Stimulated activated CD4-positive, alpha-beta T cell treated with anti-CD3 and anti-CD28 coated beads, Interleukin-15, amount 100 ng/mL, for 1 hour (primary cell): ENCODE measurements at regions not wholly inside any gene's neighbourhood (a gene's known extent, or its start where the extent isn't known, plus 50 kb on each side); places are given as distances from the start of the nearest gene placed in this dataset.

Experiments
- DNase-seq, 2 donors: peaks; one replicate each; pipeline ENCODE4 v3.0.0-alpha.2; 2020; ENCODE audit warnings: low read depth in 1 of 2, low spot score in 1 of 2

- no peak for DNase-seq
Measured at GRCh38 chr6:133689863-133690262, 199.1 kb upstream of the TCF21 start.

GRCh38 chr6:133693565-133693964, 195.3 kb upstream of the TCF21 start:
- DNase-seq = no peak

- DNase-seq = no peak
Measured at GRCh38 chr6:133697185-133697584, 191.7 kb upstream of the TCF21 start.

- DNase-seq = no peak
Measured at GRCh38 chr6:133697666-133698065, 191.2 kb upstream of the TCF21 start.

GRCh38 chr6:133698272-133698671, 190.6 kb upstream of the TCF21 start:
- no peak for DNase-seq

- no peak for DNase-seq
Measured at GRCh38 chr6:133699741-133700385, 189.1 kb upstream of the TCF21 start.

- DNase-seq = no peak
Measured at GRCh38 chr6:133701633-133702331, 187.1 kb upstream of the TCF21 start.

- DNase-seq = no peak
Measured at GRCh38 chr6:133704371-133704770, 184.5 kb upstream of the TCF21 start.

- DNase-seq = no peak
Measured at GRCh38 chr6:133705066-133705465, 183.8 kb upstream of the TCF21 start.

GRCh38 chr6:133705731-133706130, 183.2 kb upstream of the TCF21 start:
- DNase-seq = no peak

GRCh38 chr6:133707456-133707855, 181.5 kb upstream of the TCF21 start:
- DNase-seq = no peak

GRCh38 chr6:133710826-133711225, 178.1 kb upstream of the TCF21 start:
- no peak for DNase-seq

- DNase-seq = no peak
Measured at GRCh38 chr6:133715270-133715669, 173.6 kb upstream of the TCF21 start.

GRCh38 chr6:133724726-133725125, 164.2 kb upstream of the TCF21 start:
- no peak for DNase-seq

GRCh38 chr6:133726188-133726587, 162.7 kb upstream of the TCF21 start:
- no peak for DNase-seq

- no peak for DNase-seq
Measured at GRCh38 chr6:133730881-133731280, 158.0 kb upstream of the TCF21 start.

- no peak for DNase-seq
Measured at GRCh38 chr6:133740218-133740617, 148.7 kb upstream of the TCF21 start.

GRCh38 chr6:133740816-133741215, 148.1 kb upstream of the TCF21 start:
- DNase-seq = no peak

- DNase-seq = no peak
Measured at GRCh38 chr6:133741375-133741861, 147.5 kb upstream of the TCF21 start.

- no peak for DNase-seq
Measured at GRCh38 chr6:133743621-133744020, 145.3 kb upstream of the TCF21 start.

- DNase-seq = no peak
Measured at GRCh38 chr6:133746417-133746770, 142.5 kb upstream of the TCF21 start.

- no peak for DNase-seq
Measured at GRCh38 chr6:133748628-133749027, 140.3 kb upstream of the TCF21 start.

GRCh38 chr6:133749427-133749826, 139.5 kb upstream of the TCF21 start:
- no peak for DNase-seq
